Hypothalamus (tissue), 51 donors: ENCODE measurements at regions not wholly inside any gene's neighbourhood (a gene's known extent, or its start where the extent isn't known, plus 50 kb on each side); places are given as distances from the start of the nearest gene placed in this dataset.
"Not testable (repeated sequence)": the region's sequence is repeated elsewhere in the genome, so short reads cannot be mapped to it uniquely, and the experiment has no call there.

ENCODE experiments used
- DNase-seq, 51 donors: peaks; one replicate each; lab custom pipeline; 2025; lab: John Stamatoyannopoulos, UW

DNA sequence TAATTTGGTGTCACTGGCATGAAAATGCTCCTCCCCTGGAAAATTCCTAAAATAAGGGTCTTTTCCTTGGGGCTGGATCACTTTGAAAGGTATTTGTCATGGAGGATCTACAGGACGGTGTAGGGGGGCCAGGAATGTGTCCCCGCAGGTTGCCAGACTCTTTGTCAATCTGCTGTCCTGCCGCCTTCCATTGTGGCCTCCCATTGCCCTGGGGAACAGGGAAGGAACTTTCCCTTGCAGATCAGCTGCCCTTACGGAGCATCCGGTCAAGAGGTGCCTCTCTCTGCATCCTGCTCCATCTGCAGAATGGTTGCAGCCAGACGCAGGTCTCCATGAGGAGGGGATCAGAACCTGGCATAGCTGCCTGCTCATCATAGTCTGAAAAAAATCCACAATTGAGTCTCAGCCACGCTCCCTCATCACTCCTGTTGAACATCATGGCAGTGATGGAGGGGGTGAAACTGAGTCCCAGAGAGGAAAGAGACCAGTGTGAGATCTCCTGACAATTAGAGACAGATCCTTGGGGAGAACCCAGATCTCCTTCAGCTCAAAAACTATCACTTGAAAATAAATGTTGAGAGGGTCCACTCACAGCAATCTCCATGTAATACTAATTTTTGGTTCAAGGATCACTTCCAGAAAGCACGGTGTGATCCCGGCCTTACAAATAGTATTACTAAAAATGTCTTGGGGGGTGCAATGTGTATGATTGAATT, 244.8 kb downstream of the MYCN start:
- no peak for DNase-seq

DNA sequence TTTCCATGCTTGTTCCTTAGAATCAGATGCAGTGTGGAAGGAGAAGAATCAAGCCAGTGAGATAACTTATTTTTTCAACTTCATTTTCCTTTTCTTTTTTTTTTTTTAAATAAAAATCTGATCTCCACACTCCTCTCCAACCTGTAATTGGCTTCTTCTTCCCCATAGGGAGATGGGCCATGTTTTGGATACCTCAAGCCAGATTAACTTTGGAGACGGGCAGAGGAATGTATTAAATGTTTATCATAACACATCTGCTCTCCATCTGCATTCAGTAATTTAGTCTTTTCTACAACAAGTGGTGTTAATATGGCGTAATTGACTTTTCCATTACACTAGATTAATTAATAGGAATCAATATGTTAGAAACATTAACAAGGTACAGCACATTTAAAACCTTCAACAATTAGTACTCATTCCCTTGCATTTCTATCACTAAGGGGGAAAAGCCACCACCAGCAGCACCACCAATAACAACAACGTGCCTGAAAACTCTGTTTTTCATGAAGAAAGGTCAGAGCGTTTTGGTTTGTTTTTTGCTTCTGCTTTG, 244.1 kb downstream of the MYCN start:
- DNase-seq: no peak

DNA sequence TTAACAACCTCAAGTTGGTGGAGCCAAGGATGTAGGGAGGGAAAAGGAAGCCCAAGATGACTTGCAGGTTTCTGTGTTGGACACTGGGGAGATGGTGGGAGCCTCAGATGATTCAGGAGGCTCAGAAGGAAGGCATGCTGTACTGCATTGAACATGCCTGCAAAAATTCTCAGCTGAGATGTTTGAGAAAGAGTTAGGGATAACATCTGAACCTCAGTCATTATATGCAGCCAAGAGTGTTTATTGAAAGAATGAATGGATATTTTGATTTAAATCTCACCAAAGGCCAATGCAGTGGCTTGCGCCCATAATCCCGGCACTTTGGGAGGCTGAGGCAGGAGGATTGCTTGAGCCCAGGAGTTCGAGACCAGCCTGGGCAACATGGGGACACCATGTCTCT, 243.0 kb downstream of the MYCN start:
- DNase-seq: no peak

DNA sequence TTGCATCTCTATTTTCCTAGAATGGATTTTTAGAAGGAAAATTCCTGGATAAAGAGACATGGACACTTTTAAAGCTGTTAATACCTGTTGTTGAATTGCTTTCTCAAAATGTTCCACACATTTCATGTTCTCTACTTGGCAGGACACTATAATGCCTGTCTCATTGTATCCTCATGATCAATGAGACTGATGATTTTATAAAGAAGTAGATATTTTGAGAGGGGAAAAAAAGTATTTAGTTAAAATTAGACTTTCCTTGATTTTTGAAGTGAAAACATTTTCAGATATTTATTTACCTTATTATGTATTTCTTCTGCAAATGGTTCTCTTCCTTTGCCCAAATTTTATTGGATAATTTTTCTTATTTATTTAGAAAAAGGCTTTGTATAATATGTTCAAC, 242.5 kb downstream of the MYCN start:
- DNase-seq: no peak

DNA sequence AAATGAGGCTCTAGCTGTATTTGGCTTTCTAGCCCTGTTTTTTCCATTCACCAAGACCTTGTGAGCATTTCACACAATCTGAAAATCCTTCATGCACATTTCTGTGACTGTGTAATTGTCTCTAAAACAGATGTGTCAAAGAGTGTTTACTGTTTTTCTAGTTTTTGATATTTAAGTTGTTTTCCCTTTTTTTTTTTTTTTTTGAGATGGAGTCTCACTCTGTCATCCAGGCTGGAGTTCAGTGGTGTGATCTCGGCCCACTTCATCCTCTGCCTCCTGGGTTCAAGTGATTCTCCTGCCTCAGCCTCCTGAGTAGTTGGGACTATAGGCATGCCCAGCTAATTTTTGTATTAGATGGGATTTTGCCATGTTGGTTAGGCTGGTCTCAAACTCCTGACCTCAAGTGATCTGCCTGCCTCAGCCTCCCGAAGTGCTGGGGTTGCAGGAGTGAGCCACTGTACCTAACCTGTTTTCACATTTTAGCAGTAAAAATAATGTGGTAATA, 242.0 kb downstream of the MYCN start:
- DNase-seq: not testable (repeated sequence)

DNA sequence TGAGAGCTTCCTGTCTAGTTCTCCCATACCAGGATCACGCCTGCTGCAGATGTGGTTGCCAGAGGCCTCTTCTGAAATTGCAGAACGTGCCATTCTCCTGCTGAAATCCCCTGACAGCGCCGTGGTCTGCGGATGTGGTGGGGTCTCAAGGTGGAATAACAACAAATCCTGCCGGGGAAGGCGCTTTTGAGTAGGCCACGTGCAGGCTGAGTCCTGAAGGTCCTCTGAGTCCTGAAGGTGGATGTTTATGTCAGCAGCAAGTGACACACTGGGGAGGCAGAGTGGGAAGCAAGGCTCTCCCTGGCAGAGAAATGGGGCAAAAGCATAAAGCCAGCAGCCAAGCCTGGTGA, 241.4 kb downstream of the MYCN start:
- no peak for DNase-seq

DNA sequence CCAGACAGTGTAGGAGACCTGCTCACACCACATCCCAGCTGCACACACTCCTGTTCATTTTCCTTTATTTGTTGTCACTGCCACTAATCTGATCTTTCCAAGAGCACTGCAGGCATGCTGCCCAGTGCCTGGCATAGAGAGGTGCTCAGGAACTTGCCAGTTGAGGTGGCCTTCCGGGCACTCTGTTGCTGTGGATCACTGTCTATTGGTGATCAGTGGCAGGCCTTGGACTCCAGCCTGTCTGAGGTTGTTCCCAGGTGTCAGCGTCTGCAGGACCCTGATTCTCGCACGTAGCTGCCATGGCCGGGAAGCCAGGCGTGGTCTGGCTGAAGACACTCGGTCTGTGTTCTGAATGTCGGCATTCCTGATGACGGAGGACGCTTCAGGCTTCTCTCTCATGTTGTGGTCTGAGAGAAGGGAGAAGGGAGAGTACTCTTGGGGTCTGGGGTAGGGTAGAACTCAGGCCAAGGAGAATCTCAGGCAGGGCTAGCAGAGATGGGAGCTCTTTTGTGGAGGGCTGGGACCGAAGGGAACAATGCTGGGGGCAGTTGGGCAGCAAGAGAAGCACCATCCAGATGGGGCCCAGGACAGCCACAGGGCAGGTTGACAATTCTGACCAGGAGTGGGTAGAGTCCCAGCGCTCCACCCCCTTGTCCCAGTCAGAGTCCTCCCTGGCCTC, 240.9 kb downstream of the MYCN start:
- DNase-seq: no peak

DNA sequence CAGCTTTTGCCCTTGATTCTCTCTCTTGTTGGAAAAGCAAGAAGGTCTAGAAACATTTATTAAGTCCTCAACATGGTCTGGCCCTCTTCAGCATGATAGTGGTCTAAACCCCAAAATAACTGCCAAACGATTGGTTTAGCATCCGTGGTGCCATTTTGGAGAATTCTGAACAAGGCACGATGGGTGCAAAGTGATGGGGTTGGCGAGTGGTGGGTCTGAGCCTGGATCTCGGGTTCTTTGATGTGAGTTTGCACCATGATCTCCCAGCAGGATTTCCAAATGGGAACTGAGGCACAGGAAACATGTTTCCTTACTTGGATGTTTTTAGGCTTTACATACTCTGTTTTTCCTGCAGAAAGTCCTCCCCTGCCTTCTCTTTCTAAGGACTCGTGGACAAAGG, 240.3 kb downstream of the MYCN start:
- DNase-seq: no peak

DNA sequence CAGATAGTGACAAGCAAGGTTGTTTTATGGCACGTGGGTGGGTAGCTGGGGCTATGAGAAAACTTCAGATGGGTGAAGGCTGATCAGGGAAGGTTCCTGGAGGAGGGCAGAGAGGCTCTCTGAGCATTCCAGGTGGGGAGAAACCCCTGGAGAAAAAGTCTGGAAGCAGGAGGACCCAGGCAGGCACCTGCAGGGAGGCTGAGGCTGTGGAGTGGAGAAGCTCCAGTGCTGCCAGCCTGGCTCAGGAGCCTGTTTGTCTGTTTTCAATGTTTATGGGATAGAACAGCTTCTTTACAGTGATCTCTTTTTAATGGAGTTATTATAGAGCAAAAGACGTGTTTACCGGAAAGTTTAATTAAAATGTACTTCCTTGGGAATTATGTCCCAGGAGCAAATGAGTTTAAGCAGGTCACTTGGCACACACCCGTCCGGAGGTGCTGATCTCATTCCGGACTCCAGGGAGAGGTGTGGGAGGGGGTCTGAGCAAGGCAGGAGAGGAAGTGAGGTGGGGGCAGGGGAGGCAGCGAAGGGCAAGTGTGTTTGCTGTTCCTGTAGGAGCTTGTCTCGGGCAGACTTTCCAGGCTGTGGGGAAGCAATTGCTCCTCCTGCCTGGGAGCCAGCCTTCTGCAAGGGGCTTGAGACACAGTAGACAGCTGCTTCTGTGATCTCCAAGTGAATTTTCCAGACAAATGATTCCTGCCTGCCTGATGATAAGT, 239.5 kb downstream of the MYCN start:
- no peak for DNase-seq

DNA sequence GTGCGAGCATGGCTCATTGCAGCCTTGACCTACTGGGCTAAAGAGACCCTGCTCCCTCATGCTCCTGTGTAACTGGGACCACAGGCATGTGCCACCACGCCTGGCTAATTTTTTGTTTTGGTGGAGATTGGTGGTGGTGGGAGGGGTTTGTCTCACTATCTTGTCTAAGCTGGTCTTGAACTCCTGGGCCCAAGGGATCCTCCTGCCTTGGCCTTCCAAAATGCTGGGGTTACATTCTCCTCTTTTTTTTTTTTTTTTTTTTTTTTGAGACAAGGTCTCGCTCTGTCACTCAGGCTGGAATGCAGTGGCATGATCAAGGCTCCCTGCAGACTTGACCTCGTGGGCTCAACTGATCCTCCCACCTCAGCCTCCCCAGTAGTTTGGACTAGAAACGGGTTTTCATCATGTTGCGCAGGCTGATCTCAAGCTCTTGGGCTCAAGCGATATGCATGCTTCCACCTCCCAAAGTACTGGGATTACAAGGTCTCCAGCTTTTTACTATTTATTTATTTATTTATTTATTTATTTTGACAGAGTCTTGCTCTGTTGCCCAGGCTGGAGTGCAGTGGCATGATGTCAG, 238.3 kb downstream of the MYCN start:
- DNase-seq: no peak

DNA sequence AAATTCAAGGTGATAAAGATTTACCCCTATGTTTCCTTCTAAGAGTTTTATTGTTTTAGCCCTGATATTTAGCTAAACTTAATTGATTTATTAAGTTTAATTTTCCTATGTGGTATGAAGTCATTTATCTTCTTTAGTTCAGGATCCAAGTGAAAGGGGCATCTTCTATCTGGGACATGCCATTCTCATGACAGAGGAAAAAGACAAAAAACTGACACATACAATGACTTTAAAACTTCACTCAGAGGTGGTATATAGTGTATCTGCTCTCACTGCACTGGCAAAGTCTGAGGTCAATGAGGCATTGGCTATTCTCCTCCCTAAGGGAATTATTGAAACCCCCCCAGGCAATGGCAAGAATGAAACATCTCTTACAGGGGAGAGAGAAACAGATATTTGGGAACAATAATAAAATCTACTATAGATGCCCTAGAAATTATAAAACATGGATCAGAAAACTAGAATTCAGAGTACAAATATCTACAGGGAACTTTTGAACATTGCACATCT, 237.4 kb downstream of the MYCN start:
- no peak for DNase-seq

DNA sequence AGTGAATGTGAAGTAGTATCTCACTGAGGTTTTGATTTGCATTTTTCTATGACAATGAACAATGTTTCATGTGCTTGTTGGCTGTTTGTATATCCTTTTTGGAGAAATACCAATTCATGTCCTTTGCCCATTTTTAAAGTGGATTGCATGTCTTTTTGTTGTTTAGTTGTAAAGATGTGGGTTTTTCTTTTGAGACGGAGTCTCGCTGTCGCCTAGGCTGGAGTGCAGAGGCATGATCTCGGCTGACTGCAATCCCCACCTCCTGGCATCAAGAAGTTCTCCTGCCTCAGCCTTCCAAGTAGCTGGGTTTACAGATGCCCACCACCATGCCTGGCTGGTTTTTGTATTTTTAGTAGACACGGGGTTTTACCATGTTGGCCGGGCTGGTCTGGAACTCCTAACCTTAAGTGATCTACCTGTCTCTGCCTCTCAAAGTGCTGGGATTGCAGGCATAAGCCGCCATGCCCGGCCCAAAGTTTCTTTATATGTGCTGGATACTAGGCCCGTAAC, 236.7 kb downstream of the MYCN start:
- DNase-seq: no peak

DNA sequence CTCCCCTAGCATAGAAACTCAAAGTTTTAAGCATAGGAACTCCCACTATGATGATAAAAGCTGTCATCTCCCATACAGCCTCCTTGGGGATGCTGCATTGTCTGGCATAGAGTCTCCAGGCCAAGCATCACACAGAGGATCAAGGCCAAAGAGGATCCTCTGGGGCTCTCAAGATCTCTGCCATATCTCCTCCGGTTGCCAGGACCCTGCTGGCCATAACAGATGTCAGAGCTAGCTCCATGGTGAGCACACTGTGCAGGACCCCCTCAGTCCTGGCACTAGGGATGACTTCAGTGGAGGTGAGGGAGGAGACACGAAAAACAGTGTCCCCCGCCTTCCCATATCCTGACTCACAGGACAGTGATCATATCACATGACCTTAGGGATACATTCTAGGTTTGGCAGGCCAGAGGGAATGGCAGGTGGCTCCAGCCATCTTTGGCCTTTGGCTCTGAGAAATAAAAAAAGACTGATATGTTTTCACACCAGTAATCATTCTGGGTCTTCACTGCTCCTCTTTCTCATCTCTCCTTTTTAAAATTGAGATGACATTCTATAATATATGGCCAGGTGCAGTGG, 235.0 kb downstream of the MYCN start:
- DNase-seq: no peak

DNA sequence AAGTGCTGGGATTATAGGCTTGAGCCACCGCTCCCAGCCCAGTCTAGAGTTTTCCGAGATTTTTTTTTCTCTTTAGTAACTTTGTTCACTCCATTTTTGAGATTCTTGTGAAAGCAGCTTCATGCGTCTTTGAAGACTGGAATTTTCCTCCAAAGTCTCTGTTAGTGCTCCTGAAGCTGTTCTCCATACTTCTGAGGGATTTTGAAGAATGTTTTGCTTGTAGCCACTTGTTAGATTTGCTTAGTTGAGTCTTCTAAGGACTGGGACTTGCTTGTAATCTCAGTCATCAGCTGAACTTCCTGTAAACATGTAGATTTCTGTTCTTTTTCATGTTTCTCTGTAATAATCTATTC, 234.3 kb downstream of the MYCN start:
- DNase-seq: no peak

DNA sequence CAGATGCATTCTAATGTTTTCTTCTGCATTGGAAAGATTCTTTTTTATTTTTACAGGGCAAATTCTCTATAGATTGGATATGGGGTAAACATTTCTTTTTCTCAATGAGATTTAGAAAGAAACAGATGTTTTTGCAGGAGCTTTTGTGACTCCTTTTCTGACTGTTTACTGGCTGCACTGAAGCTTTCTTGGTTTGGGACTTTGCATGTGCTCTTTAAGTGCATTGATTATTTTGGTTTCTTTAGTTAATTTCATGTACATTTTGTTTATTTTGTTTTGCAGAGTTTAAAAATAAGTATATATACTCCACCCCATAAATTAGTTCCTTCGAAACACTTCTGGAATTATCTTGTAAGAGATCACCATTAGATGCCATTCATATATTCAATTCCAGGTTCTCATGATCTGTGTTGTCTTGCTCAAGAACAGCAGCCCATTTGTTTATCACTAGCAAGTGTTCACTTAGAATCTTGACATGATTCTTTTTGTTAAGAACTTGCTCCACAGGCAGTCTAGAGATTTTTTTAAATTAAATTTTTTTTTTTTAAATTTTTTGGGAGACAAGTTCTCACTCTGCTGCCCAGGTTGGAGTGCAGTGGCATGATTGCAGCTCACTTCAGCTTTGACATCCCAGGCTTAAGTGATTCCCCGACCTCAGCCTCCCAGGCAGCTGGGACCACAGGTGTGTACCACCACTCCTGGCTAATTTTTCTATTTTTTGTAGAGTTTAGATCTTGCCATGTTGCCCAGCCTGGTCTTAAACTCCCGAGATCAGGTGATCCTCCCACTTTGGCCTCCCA, 233.7 kb downstream of the MYCN start:
- no peak for DNase-seq

DNA sequence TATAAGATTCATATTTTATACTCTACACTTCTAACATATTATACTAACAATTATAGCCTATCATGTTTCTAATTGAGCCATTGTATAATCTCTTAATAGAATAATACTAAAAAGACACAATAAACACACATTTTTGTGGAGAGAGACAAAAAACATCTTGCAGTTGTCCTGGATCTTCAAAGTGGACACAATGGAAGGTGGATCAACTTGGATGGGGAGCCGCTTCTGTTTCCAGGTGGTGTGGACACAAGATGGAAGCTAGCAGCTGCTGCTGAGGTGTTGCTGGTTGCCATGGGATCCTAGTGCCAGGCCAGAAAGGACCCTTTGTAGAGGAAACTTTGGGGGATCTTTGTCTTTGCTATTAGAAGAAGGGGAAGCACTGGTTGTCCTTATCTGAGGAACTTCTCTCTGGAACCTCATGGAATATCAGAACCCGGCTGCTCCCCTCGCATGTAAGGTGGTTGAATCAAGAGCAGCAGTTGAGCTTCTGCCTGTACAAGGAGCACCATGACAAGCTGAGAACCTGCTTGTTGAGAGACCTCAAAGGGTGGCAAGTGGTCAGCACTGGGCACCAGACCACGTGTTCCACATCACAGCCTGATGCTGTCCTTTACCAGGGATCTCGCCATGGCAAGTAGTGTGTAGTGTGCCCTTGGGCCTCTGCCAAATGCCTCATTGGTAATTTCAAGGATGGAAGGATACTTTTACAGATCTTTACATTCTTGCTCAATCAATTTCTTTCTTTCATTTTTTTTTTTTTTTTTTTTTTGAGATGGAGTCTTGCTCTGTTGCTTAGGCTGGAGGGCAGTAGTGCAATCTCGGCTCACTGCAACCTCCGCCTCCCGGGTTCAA, 232.2 kb downstream of the MYCN start:
- no peak for DNase-seq

DNA sequence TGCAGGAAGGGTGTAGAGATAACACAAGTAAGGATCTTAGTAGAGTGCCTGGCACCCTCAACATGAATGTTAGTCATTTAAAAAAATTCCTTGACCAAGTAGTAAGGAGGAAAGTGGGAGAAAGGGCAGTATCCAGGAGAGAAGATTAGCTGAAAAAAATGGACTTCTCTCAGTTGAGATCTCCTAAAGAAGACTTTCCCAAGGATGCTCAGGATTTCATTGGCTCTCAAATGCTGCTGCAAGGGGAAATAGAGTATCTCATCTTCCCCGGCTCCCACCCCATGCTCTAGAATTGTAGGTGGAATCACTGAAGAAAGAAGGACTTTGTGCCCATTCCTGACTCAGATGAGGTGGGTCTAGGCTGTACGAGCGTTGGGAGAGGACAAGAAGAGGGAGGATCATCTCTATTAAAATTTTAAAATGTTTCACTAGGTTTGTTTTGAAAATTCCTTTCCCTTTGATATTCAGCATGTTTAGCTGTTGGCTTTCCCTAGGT, 231.1 kb downstream of the MYCN start:
- DNase-seq: no peak

DNA sequence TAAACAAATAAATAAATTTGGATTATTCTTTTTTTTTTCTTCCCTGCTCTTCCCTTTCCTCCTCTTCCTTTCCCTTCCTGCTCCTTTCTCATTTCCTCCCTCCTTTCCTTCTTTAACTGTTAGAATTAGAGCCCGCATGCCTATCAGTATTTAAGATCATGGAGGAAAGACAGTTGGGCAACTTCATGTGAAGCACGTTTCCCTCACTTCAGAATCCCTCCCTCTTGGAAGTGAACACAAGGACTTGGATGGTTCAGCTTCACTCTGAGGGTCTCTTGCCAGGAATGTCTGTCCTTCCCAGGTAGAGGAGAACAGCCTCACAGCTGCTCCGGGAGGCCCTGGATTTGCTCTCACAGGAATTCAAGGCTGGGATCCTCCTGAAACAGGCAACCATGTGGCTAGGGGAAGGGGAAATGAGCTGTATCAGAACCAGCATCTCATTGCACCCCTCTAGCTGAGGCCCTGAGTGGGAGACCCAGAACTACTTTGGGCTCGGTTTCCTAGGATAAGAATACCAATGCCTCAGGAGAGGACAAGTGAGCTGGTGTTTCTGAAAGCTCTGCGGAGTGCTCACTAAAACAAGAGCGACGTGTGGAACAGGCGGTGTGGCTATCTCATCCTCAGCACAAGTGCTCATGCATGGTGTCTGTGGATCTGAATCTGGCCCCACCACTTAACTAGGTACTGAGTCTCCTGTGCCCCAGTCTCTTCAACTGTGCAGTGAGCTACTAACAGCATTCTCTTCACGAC, 230.5 kb downstream of the MYCN start:
- DNase-seq: no peak
